ENCODE measurements at regions not wholly inside any gene's neighbourhood (a gene's known extent, or its start where the extent isn't known, plus 50 kb on each side); places are given as distances from the start of the nearest gene placed in this dataset.
"Not testable (repeated sequence)": the region's sequence is repeated elsewhere in the genome, so short reads cannot be mapped to it uniquely, and the experiment has no call there.

DNA sequence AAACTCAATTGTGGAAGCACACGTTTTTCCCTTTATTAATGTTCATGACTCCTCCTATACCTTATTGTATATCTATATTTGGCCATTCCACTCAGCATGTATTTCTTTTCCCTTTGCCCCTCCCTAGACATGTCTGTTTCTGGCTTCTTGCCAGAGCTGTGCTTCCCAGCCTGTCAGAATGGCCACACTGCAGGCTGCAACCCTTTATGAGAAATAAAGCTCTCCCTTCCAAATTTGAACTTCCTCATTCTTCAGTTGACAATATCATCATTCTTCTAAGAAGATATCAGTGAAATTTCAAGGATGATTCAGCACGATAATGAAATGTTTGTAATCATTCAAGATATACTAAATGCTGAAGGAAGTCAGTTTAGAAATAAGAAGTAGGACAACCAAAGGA lies 107.6 kb upstream of the PRSS3 start:
- no peak overlapping the region for H3K4me3 ChIP-seq (ENCODE audit: low read length)
- DNase-seq (ENCODE audit: low read depth, low spot score): no peak

DNA sequence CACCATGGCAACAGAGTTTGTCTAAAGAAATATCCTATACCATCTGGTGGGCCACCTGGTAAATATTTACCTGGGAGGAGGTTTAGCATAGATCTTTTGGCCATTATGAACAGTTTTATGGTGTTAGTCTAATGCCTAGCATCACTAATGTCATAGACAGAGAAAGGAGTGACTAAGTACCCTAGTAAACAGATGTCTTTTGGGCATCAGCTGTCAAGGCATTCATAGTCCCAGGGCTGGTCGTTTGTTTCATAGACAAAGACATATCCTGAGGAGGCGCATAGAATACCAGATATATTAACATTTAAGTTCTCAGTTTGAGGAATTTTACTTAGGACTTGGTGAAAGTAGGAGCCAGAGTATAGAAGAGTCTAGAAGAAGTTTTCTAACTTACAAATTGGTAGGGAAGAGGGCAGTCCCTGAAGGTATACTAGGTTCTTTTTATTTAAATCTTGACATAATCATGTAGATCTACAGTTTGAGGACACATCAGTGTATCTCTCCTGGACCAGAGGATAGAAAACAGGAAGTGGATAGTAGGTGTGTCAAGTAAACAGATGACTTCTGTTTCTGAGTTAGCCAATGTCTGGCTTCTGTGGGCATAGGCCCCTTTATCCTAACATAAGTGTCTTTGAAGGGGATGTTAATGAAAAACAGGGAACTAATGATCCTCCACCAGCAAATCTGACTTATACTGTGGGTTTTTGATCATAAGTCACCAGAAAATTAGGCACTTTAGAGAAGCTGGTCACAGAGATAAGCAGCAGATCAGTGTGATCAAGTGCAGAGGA lies 105.0 kb upstream of the PRSS3 start:
- H3K4me3 ChIP-seq (ENCODE audit: low read length): no peak overlapping the region
- no peak for DNase-seq (ENCODE audit: low read depth, low spot score)

DNA sequence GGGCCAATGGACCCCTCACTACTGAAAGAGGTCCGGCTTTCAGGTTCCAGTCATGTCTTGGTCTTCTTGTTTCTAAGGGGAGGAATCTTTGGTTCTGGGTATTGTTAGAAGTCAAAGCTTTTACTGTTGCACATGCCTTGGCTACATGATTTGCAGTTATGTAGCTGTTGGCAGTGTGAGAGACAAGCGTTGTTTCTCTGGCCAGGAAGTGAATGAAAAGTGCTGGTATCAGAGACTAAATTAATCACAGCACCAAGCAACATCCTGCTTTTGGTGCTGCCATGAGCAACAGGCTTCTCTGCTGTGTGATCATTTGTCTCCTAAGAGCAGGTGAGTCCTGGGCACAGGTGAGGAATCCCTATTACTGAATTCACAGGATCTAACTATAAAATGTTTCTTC lies 100.1 kb upstream of the PRSS3 start:
- no peak overlapping the region for H3K4me3 ChIP-seq (ENCODE audit: low read length)
- DNase-seq (ENCODE audit: low read depth, low spot score): no peak

DNA sequence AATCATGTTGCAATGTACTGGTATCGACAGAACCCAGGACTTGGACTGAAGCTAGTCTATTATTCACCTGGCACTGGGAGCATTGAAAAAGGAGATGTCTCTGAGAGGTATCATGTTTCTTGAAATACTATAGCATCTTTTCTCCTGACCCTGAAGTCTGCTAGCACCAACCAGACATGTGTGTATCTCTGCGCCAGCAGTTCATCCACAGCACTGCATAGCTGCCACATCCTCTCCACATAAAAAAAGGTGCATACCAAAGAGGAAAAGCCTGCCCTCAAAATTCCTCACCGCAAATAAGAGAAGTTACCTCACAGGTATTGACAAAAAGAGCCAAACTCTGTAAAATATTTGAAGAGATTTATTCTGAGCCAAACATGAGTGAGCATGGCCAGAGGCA lies 99.5 kb upstream of the PRSS3 start:
- peak; percentile 62 for DNase-seq (ENCODE audit: low read depth, low spot score)

DNA sequence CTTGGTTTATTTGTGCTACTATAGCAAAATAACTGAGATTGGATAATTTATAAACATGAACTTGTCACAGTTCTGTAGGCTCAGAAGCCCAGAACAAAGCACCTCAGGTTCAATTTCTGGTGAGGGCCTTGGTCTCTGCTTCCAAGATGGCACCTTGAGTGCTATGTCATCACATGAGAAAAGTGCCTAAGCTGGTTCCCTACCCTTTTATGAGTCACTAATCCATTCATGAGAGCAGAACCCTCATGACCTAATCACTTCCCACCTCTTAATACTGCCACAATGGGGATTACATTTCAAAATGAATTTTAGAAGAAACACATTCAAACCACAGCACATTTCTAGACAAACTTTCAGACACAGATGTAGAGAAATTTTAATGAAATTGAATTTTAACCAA lies 98.2 kb upstream of the PRSS3 start:
- H3K4me3 ChIP-seq (ENCODE audit: low read length): no peak overlapping the region
- DNase-seq (ENCODE audit: low read depth, low spot score): no peak

More for the DNA sequence above, 99.5 kb upstream of the PRSS3 start:
- H3K4me3 ChIP-seq (ENCODE audit: low read length): no peak overlapping the region

DNA sequence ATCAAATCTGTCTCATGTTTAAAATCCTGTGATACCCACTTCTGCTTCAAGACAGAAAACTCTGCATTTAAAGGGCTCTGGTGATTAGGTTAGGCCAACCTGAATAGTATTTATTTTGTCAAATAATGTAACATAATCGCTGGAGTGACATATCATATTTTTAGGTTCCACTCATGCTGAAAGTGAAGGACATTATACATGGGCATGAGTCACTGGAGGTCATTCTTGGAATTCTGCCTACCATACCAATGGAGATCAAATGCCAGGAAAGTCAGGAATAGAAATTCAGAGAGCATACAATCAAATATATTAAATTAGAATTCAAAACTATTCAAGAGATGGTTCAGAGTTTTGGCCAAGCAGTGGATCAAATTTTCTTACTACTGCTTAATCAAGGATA lies 97.1 kb upstream of the PRSS3 start:
- no peak overlapping the region for H3K4me3 ChIP-seq (ENCODE audit: low read length)
- no peak for DNase-seq (ENCODE audit: low read depth, low spot score)

DNA sequence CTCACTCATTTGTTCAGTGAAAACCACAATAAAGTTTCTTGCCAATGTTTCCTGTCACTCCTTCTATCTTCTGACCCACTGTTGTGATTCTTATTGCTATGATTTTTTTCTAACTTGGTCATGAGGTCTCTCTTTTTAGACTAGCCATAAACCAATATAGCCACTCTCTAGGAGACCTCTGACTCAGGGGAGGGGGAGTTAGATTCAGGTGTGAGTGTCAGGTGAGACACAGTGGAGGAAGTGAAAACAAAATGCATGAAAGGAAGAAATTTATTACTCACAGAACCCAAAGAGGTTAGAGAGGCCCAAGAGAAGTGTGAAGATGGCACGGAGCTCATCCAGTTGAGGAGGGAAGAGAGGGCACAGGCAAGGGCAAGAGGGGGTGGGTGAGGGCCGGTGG lies 94.4 kb upstream of the PRSS3 start:
- DNase-seq (ENCODE audit: low read depth, low spot score); H3K4me3 ChIP-seq (ENCODE audit: low read length): not testable (repeated sequence)

DNA sequence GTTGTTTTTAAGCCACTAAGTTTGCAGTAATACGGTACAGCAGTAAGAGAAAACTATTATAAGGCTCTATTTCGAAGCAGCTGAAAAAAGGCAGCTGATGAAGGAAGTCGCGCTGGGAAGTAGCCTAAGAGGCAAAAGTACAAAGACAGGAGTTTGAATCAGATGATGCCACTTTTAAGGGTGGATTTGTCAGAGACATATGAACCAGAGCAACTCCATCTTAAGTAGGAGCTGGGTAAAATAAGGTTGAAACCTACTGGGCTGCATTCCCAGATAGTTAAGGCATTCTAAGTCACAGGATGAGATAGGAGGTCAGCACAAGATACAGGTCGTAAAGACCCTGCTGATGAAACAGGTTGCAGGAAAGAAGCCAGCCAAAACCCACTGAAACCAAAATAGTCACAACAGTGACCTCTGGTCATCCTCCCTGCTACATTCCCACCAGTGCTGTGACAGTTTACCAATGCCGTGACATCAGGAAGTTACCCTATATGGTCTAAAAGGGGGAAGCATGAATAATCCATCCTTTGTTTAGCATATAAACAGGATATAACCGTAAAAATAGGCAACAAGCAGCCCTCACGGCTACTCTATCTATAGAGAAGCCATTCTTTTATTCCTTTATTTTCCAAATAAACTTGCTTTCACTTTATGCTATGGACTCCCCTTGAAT lies 91.8 kb upstream of the PRSS3 start:
- DNase-seq (ENCODE audit: low read depth, low spot score): no peak
- H3K4me3 ChIP-seq (ENCODE audit: low read length): no peak overlapping the region

DNA sequence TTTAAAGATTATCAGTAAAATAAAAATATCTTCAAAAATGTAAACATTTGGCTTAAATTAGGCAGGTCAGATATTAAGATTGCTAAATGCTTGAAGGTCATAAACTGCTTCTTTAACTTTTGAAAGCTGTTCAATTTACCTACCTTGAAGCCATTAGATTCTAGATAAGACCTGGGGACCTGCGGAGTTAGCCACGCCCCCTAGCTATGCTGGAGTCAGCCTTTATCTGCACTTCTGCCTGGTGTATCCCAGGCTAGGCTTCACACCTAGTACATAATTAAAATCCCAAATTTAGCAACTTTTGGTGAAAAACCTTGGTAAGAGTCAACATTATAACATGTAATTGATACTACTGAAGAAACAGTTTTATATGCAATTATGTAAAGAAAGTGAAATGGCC lies 89.9 kb upstream of the PRSS3 start:
- not testable (repeated sequence) for H3K4me3 ChIP-seq (ENCODE audit: low read length); DNase-seq (ENCODE audit: low read depth, low spot score)

DNA sequence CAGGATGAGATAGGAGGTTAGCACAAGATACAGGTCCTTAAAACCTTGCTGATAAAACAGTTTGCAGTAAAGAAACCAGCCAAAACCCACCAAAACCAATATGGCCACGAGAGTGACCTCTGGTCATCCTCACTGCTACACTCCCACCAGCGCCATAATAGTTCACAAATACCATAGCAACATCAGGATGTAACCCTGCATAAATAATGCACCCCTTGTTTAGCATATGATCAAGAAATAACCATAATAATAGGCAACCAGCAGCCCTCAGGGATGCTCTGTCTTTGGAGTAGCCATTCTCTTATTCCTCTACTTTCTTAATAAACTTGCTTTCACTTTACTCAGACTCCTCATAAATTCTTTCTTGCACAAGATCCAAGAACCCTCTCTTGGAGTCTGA lies 86.9 kb upstream of the PRSS3 start:
- no peak overlapping the region for H3K4me3 ChIP-seq (ENCODE audit: low read length)
- no peak for DNase-seq (ENCODE audit: low read depth, low spot score)

DNA sequence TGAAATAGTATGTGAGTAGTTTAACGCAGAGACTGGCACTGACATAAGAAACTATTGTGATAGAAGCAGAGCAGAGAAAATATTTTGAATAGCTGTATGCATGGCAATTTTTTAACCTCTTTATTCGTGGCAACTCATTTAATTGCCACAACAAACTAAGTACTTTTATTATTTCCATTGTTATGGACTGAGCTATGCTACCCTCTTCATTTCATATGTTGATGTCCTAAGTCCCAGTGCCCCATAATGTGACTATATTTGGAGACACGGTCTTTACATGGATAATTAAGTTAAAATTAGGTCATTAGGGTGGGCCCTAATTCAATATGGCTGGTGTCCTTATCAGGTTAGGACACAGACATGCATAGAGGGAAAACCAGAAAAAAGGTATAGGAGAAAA lies 86.1 kb upstream of the PRSS3 start:
- no peak for DNase-seq (ENCODE audit: low read depth, low spot score)

DNA sequence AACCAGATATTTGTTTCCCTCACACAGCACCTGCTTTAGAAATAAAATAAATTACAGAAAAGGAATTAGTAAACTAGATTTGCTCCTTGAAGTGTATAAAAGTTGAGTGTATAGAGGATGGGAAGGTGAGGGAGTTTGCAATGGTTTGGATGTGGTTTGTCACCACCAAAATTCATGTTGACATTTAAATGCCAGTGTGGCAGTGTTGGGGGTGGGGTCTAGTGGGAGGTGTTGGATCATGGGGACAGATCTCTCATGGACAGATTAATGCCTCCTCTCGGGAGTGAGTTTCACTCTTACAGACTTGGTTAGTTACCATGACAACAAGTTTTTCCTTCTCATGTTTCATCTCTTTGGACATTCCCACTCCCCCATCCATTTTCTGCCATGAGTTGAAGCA lies 83.9 kb upstream of the PRSS3 start:
- DNase-seq (ENCODE audit: low read depth, low spot score); H3K4me3 ChIP-seq (ENCODE audit: low read length): not testable (repeated sequence)

More for the DNA sequence above, 86.1 kb upstream of the PRSS3 start:
- H3K4me3 ChIP-seq (ENCODE audit: low read length): no peak overlapping the region

DNA sequence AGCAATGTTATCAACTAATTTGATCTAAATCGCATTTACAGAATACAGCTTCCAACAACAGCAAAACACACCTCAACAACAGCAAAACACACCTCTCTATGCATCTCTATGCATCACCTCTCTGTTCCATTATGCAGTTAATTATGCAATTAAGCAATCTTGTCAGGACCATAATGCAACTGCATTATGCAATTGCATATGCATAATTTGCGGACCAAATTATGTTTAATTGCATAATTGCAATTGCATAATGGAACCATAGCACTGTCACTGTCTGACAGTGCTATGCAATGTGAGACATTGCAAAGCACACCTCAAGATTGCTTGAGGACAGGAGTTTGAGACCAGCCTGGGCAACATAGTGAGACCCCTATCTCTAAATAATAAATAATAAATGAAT lies 80.4 kb upstream of the PRSS3 start:
- H3K4me3 ChIP-seq (ENCODE audit: low read length): no peak overlapping the region
- DNase-seq (ENCODE audit: low read depth, low spot score): no peak

DNA sequence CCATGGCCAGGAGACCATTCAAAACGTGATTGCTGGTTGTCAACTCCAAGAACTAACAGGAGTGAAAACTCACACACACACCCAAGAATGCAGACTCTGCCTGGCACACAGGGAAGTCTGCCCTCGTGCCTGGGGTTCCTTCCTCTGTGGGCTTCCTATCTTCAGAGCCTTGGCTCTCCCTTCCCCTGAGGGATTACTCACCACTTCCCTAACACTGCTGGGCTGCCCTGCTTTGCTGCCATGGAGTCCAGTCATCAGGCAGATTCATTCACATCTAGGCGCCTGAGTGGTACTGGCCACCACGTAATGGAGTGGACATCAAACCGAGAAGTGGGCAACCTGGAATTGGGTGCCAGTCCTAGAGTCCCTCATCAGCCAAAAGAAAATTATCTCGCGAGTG lies 76.4 kb upstream of the PRSS3 start:
- no peak for DNase-seq (ENCODE audit: low read depth, low spot score)
- no peak overlapping the region for H3K4me3 ChIP-seq (ENCODE audit: low read length)

DNA sequence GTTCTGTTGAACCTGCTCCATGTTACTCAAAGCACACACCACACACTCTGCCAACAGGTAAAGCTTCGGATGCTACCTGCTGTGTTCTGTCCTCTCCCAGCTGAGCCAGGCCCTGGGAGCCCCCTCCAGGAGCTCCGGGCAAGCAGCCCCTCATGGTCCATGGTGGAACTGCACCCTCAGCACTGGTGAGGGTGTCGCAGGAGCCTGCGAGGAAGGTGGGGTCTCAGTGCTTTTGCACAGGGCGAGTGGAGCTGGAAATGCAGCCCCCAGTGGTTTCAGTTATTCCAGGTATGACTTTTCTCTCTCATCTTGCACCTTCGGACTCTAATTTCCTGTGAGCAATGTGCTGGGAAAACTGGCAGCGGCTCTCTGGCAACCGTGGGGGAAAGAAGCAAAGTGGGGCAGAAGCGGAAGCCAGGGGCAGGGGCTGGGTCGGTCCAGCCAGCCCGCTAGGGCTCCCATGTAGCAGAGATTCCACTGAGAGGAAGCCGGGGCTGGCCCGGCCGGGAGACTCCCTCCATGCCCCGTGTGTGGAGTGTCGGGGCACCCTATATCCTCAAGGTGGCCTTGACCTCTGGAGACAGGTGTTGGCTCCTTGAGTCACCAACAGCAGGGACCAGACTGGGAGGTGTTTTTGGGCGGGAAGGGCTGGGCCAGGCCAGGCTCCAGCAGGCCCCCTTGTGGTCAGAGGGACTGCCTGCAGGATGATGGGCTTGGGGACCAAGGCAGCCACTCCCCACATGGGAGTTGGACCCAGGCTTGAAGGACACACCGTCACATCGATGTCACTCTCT lies 75.6 kb upstream of the PRSS3 start:
- no peak for DNase-seq (ENCODE audit: low read depth, low spot score)
- no peak overlapping the region for H3K4me3 ChIP-seq (ENCODE audit: low read length)

DNA sequence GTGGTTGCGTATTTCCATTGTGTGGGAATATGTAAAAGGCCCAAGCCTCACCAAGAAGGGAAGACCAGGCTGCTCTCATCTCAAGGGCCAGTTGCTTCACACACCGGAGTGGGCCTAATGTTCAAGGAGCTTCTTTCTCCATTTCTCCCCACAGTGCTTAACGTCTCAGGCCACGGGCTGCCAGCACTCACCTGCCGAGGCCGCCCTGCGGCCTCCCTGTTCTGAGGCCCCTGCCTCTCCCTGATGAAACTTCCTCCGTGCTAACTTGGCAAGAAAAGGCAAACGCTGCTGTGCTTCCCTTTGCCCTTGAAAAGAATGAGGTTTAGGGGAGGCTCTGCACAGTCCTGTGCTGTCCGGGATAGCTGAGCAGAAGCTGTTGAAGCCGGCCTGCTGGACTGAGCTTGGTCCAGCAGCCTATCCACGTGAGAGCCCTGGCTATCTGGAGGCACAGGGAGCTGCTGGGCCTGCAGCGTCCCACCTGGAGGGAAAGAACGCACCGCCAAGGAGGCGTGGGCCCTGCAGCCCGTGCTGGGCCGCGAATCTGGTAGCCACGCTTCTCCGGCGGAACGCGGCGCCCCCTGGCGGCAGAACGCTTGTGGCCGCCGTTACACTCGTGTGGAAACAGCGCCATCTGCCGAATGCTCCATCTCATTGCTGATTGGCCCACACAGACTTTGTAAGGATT lies 73.5 kb upstream of the PRSS3 start:
- no peak overlapping the region for H3K4me3 ChIP-seq (ENCODE audit: low read length)
- DNase-seq (ENCODE audit: low read depth, low spot score): peak; percentile 77

DNA sequence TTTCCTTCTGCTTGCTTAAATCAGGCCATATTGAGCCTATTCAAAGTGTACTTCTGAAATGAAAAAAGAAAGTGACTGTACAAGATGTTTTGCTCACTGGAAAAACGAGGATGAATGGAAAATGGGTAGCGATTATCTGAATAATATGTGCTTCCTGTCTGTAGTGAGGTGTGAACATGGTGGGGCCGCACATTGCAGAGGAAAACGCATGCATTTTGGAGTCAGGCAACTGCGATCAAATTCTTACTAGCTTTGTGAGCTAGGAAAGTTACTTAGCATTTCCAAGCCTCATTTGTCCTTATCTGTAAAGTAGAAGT lies 73.0 kb upstream of the PRSS3 start:
- no peak overlapping the region for H3K4me3 ChIP-seq (ENCODE audit: low read length)
- DNase-seq (ENCODE audit: low read depth, low spot score): no peak

DNA sequence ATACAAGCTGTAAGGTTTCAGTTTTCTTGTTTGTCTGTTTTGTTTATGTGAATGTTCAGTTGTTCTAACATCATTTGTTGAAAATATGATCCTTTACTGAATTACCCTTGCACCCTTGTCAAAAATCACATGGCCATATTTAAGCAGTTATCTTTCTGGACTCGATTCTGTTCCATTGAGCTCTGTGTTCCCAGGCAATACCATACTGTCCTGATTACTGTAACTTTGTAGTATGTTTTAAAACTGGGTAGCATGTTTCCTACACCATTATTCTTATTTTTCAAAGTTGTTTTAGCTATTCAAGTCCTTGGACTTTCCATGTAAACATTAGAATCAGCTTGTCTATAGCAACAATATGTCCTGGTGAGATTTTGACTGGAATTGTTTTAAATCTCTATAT lies 66.7 kb upstream of the PRSS3 start:
- no peak overlapping the region for H3K4me3 ChIP-seq (ENCODE audit: low read length)
- no peak for DNase-seq (ENCODE audit: low read depth, low spot score)

DNA sequence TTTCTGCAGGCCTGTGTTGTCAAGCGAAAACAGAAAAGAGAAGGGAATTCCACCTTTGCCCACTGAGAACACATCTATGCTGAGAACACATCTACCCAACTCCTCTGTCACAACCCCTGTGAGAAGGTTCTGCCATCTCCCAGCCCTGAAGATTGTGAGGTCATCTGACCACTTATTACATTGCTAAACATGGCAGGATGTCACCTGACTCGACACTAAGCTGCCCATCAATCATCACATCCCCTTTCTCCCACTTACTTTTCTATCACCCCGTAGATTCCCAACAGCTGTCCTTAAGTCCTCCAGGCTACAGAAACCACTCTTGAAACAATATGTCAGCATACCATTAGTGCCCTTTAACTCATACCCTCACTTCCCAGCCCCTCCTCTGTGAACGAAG lies 64.2 kb upstream of the PRSS3 start:
- H3K4me3 ChIP-seq (ENCODE audit: low read length): no peak overlapping the region
- DNase-seq (ENCODE audit: low read depth, low spot score): no peak

DNA sequence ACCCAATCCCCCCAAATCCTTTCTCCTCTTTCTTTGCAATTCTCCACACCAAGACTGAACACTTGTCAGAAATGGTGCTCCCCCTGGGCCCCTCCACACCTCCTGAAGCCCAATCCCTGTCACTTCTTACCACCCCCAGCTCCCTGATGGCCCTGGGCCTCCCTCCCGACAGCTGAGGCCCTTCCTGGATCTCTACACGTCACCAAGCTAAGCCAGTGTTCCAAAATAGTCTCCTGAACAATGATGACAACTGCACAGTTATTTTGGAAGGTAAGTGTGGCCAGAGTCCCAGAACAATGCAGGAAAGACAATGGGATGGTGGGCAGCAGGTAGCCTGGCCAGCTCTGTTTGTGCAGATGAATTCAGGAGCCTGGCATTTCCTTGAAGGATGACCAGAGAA lies 63.7 kb upstream of the PRSS3 start:
- no peak overlapping the region for H3K4me3 ChIP-seq (ENCODE audit: low read length)
- no peak for DNase-seq (ENCODE audit: low read depth, low spot score)

Measured in Jurkat, Clone E6-1 (cell line).